Pons (tissue), 1 donor: ENCODE measurements at regions not wholly inside any gene's neighbourhood (a gene's known extent, or its start where the extent isn't known, plus 50 kb on each side); places are given as distances from the start of the nearest gene placed in this dataset.
"Not testable (repeated sequence)": the region's sequence is repeated elsewhere in the genome, so short reads cannot be mapped to it uniquely, and the experiment has no call there.

Experiments used
- DNase-seq: peaks from one replicate; pipeline ENCODE4 v3.0.0-alpha.2; 2016; ENCODE audit warnings: low spot score

GRCh38 chr4:164095313-164096110, 601.0 kb downstream of the TMA16 start:
- no peak for DNase-seq

- no peak for DNase-seq
These were observed 602.5 kb downstream of the TMA16 start for GRCh38 chr4:164096766-164097518.

GRCh38 chr4:164100741-164101365, 606.4 kb downstream of the TMA16 start:
- not testable (repeated sequence) for DNase-seq

GRCh38 chr4:164108971-164109370, 614.5 kb downstream of the TMA16 start:
- DNase-seq = no peak

- no peak for DNase-seq
These were observed 615.0 kb downstream of the TMA16 start for GRCh38 chr4:164109503-164109902.

- no peak for DNase-seq
These were observed 620.7 kb downstream of the TMA16 start for GRCh38 chr4:164115236-164115635.

- peak; percentile 95 for DNase-seq
These were observed 621.8 kb downstream of the TMA16 start for GRCh38 chr4:164116286-164116685.

- no peak for DNase-seq
These were observed 619.5 kb upstream of the SMIM31 start for GRCh38 chr4:164134388-164134787.

- no peak for DNase-seq
These were observed 617.7 kb upstream of the SMIM31 start for GRCh38 chr4:164136180-164136616.

- DNase-seq = no peak
These were observed 615.4 kb upstream of the SMIM31 start for GRCh38 chr4:164138521-164138920.

GRCh38 chr4:164139291-164139690, 614.6 kb upstream of the SMIM31 start:
- DNase-seq = no peak

GRCh38 chr4:164141755-164142375, 612.1 kb upstream of the SMIM31 start:
- not testable (repeated sequence) for DNase-seq

GRCh38 chr4:164154416-164154815, 599.5 kb upstream of the SMIM31 start:
- DNase-seq = no peak

- no peak for DNase-seq
These were observed 584.3 kb upstream of the SMIM31 start for GRCh38 chr4:164169591-164169990.

- peak; percentile 92 for DNase-seq
These were observed 576.8 kb upstream of the SMIM31 start for GRCh38 chr4:164177153-164177552.

- DNase-seq = peak; percentile 73
These were observed 576.2 kb upstream of the SMIM31 start for GRCh38 chr4:164177753-164178152.

GRCh38 chr4:164188236-164188635, 565.7 kb upstream of the SMIM31 start:
- no peak for DNase-seq

- no peak for DNase-seq
These were observed 561.1 kb upstream of the SMIM31 start for GRCh38 chr4:164192844-164193243.

- DNase-seq = no peak
These were observed 560.3 kb upstream of the SMIM31 start for GRCh38 chr4:164193676-164194075.

GRCh38 chr4:164197556-164197955, 556.4 kb upstream of the SMIM31 start:
- DNase-seq = no peak

GRCh38 chr4:164203476-164203875, 550.5 kb upstream of the SMIM31 start:
- DNase-seq = no peak

GRCh38 chr4:164204434-164204833, 549.5 kb upstream of the SMIM31 start:
- DNase-seq = no peak
